ENCODE measurements at regions not wholly inside any gene's neighbourhood (a gene's known extent, or its start where the extent isn't known, plus 50 kb on each side); places are given as distances from the start of the nearest gene placed in this dataset.

DNA sequence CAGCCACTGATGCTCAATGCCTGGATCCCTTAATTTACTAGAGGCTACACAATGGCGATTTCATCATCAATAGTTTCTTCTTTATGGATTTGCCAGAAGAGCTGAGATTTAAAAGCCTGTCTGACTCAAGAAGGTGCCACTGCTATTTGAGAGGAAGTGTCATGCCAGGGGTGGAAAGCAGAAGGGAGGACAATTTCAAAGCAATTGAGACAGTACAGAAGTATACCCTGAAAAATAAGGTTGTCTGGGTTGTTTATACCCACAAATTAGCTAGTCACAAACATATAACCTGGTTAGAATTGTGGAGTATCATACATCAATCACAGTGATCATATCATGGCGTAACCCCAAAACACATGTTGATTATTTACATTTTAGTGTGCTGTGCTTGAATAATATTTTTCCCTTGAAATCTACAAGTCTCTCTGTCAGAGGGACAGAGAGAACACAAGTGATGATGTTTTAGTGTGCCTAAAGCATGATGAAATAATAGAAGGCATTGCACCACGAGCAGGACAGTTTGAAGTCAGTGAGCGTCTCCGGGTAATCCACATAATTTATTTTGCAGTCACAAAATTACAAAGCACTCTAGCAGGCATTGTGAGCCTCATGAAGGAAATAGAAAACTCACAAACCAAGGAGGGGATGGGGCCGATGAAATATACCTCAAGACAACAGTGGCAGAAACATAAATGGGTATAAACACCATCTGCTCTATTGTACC lies 312.2 kb upstream of the SPRED2 start:
- no peak for DNase-seq (ENCODE audit: low read depth)

DNA sequence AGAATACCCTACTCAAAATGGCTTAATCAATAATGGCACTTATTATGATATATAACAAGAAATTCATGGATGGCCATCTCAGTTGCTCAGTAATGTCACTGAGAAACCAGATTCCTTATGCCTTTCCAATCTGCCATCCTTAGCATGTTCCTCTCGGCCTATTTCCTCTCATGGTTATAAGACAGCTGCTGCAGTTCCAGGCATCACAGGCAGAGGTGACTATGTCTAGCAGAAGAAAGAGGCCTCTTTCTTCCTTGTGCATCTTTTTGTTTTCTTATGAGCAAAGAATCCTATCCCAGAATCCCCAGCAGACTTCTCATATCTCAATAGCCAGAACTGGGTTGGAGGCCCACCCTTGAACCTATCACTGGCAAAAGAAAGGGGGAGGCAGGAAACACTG lies 310.6 kb upstream of the SPRED2 start:
- DNase-seq (ENCODE audit: low read depth) = no peak

DNA sequence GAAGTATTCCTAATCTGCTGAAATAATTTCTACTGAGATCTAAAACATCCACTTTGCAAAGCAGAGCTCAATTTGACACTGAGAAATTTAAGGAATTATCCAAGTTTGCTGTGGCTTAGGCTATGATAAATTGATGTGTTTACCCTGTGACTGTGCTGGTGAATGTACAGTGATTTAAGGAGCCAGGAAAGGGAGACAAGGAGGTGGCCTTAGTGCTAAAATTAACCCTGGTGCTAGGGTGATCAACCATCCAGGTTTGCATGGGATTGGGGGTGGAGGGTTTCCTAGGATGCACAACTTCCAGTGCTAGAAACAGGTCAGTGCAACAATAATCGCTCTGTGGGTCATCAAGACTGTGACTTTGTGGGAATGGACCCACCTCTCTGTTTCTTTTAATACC lies 307.5 kb upstream of the SPRED2 start:
- no peak for DNase-seq (ENCODE audit: low read depth)

DNA sequence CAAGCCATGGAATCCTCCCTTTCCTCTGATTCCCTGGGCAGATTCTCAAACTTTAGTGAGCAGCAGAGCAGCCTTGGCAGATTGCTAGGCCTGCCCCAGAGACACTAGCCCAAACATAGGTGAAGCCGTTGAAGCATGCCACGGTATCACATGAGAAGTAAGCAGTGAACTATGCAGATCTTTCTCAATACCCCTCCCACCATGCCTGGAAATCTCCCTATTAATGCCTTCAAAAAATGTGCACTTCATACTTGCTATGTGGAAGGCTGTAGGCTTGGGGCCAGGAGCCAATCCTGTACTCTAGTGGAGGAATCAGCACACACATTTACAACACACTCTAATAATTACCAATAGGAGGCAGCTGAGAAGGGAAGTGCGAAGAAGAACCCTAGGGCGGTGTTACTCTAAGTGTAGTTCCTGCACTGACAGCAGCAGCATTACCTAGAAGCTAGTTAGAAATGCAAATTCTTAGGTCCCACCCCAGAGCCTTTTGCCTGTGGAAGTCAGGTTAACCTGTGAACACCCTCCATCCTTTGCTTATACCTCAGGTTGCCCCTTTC lies 305.1 kb upstream of the SPRED2 start:
- no peak for DNase-seq (ENCODE audit: low read depth)

DNA sequence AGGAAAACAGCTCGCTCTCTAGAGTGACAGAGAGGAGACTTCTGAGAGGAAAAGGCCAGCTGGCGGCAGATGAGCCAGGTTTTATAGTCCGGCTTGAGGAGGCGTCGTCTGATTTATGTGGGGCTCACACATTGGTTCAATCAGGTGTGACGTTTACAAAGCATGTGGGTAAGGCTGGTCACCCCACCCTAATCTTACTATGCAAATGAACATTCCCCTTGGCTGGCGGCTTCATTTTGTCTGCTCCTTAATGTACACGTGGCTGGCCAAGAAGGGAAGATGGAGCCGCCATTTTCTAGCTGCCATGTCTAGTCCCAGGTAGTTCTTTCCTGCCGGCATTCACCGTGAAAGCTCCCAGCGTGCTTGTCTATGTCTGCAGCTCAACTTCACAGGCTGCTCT lies 299.1 kb upstream of the SPRED2 start:
- peak; percentile 3 for DNase-seq (ENCODE audit: low read depth)

DNA sequence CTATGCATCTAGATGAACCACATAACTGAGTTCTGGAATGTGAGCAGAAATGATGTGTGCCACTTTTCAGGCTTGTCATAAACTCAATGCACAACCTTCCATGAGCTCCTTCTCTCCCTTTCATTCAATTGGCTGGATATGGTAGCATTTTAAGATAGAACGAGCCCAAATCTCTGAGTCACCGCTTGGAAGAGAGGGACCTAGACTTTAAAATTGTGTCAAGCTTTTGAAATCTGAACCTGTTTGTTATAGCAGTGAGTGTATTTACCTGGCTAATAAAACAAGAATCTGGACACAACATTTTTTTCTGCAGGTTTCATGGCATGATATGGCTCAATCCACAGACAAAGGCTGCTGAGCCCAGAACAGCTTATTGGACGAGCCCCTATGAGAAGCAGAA lies 297.8 kb upstream of the SPRED2 start:
- no peak for DNase-seq (ENCODE audit: low read depth)

DNA sequence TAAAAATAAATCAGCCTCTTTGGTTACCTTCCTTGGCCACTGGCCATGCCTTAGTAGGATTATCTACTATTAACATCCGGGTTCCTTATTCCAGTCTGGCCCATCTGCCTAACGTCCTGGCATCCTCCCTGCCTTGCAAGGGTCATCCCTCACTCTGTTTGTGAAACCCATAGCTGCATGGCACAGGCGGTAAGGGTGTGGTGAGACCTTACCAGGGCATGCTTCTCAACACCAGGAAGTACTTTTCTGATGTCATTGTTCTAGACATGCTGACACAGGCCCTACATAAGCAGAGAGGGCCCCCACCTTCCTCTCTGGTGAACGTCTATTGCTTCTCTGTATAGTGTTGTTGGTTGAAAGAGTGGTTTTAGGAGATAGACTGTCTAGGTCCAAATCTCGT lies 296.8 kb upstream of the SPRED2 start:
- no peak for DNase-seq (ENCODE audit: low read depth)

DNA sequence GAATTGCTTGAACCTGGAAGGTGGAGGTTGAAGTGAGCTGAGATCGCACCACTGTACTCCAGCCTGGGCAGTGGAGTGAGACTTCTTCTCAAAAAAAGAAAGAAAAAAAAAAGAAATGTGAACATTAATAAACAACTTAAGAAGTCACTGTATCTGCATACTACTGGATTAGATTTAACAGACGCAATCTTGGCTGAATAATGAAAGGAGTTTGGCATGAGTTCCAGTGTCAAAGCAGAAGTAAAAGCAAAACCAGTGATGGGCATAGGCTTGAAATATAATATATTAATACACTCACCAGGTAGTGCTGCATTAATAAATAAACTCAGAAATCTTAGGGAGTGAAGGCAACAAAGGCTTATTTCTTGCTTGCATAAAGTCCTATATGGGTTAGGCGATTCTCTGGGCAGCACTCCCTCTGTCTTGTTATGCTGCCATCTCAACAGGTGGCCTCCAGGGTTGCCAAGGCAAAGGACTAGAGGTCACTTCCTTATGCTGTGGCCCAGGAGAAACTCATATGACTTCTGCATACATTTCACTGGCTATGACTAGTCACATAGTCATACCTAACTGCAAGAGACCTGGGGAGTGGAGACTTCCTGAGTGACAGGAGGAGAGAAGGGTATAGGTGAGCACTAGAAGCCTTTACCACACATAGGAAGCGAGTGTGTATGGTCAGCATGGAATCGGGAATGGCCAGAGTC lies 296.2 kb upstream of the SPRED2 start:
- DNase-seq (ENCODE audit: low read depth) = no peak

DNA sequence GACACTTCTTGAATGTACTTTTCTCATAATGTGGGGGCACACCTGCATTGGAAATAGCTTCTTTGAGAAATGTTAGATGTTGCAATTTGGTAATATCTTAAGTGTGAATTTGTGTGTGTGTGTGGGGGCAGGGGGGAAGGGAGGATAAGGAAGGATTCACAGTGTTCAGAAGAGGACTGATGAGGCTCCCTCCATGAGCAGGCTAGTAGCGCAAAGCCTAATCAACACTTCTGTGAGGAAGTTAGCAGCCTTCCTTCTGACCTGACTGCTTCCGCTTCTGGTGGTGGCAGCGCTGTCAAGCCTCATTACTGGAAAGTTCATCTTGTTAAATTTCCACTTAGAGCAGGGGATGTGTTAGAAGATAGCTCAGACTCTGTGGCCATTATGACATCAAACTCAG lies 295.4 kb upstream of the SPRED2 start:
- no peak for DNase-seq (ENCODE audit: low read depth)

DNA sequence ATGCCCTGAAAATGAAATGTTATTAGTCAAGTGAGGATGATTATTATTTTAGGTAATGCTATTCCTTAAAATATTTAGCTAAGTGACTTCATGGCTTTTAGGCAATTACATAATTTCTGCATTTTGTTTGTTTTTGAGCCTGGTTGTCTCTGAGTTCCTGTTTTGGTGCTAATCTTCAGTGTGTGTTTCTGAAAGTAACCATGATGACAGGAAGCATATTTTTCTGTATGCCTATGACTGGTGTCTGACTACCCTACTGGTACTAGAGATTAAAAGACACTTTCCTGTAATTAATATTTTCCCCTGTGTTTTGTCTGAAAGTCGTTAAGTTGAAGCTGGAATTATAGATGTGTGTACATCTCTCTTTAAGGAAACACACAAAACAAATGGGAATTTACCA lies 295.0 kb upstream of the SPRED2 start:
- no peak for DNase-seq (ENCODE audit: low read depth)

DNA sequence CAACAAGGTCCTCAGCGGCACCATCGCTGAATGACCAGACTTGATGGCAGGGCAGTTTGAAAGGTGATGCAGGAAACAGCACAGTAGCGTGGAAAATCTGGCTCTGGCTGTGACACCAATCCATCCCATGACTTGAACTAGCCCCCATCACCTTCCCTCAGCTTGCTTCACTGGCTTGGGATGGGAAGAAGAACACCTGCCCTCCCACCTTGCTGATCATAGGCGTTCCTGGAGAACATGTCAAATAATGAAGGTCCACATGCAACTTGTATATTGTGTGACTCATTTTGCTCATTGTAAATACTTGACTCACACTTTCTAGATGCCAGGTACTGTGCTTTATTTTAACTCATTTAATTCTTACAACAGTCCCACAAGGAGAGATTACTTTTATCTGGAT lies 292.4 kb upstream of the SPRED2 start:
- no peak for DNase-seq (ENCODE audit: low read depth)

DNA sequence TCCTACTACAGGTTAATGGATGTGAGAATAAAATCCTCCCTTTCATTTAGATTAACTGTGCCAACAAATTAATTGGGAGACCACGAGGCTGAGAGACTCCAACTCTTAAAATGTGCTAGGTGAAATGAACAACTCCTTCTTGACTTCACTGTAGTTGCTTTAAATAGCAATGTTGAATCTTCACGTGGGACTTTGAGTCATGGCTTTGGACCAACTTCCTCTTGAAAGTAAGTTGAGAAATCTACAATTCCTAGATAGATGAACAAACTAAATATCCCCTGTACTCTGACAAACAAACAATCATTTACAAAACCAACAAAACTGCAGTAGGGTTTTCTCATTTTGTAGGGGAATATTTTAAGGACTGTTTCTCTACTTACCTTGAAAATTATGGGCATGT lies 291.9 kb upstream of the SPRED2 start:
- DNase-seq (ENCODE audit: low read depth) = no peak

DNA sequence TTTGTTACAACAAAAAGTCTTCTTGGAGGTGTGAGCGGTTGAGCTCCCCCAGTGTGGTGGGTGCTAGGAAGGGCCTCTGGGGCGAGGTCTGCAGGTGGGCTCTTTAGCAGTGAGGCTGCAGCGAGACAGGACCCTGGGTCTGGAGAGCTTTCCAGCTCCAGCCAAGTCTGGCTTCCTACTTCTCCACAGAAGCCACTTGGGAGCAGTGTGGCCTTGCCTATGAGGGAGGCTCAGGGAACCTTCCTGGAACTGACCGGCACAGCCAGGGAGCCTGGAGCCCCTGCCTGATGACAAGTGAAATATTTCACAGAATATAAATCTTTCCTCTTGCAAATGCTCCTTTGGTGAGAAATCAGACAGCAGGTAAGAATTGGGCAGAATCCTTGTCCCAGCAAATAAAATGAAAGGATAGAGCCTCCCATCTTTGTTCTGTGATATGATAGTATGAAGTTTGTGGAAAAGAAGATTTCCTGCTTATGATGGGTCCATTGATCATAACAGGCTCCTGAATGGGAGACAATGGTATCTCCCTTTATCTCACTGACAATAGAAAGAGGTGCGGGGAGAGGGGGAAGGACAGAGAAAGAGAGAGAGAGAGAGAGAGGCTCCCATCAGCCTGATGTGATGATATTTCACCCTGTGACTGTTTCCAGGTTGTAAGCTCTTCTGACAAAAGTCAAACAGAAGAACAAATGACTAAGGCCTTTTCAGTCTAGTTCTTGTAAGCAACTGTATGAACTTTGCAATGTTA lies 289.8 kb upstream of the SPRED2 start:
- no peak for DNase-seq (ENCODE audit: low read depth)

DNA sequence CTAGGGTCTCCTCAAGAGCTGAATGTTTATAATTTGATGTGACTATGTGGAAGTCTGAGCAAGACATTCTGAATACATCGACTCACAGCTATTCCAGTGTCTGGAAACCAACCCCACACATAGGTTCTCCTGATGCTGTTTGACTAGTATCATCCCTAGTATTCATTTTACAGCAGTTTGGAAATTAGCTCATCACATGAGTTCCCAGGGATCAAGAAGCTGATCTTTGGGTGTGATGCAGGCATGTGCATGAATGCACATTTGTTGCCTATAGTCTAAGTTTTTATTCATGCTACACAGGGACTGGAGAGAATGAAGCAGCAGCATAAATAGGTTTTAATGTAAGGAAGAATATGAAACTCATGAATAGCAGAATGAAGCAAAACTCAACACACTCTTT lies 284.3 kb upstream of the SPRED2 start:
- DNase-seq (ENCODE audit: low read depth) = no peak

DNA sequence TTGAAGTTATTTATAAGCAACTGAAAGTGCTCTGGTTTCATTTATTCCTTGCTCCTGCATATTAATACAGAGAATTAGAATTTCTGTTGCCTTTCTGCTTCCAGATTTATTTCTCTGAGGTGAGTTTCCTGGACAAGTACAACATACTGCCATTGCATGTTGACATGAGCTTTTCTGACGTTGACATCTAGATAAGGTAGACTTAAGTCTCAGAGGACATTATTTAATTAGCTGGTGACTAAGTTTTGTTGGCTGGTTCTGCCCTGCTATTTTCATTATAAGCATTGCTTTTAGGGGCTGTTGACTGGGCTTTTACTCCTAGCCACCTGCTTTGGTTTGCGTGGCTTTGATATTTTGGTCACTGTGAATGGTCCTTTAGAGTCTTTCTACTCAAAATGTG lies 282.9 kb upstream of the SPRED2 start:
- no peak for DNase-seq (ENCODE audit: low read depth)

DNA sequence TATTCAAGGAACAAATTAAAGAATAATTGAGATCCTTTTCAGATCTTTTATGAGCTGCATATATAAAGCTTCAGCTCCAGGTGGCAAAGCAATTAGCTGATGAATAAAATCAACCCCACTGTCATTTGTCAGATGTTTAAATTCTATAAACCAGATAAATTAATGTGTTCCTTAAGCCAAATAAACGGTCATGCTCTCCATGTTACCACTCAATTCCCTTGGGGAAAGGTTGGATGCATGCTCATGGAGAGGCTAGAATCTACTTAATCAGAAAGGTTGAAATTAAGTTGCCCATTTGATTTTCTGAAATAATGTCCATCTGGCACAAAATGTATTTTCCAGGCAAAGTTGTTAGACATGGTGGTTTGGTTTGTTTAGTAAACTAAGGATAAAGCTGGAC lies 282.5 kb upstream of the SPRED2 start:
- DNase-seq (ENCODE audit: low read depth) = no peak

DNA sequence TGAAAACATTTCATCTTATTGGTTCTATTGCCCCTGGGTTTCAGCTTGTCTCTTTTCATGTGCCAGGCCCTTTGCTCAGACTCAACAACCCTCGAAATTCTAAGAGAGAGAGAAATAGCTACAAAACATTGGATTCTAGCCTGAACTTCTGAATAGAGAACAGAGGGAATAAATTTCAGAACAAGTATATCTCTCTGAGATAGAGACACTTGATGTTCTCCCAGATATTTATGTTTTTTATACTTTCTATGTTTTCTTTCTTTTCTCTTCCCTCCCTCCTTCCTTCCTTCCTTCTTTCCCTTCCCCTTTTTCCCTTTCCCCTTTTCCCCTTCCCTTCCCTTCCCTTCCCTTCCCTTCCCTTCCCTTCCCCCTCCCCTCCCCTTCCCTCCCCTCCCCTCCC lies 279.5 kb upstream of the SPRED2 start:
- DNase-seq (ENCODE audit: low read depth) = no peak

DNA sequence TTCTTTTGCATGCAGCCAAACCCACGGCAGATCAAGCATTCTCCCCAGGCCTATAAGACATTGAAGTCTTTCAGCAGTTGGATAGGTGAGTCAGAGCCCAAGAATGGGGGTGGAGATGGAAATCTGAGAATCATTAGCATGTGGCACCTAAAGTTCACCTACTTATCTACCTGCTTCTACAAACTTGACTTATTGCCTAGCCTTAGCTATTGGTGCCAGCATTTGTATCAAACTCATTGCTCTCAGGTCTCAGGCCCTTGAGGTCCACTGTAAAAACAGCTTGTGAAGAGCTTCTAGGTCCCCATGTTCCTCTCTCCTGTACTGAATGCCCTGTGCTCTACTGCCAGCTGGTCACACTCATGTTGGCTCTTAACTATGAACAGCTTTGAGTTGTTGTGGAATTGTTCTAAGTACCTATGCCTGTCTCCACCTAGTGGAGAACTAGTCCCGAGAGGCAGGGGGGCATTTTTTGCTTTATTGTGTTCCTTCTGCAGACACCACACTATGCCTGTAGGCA lies 278.4 kb upstream of the SPRED2 start:
- DNase-seq (ENCODE audit: low read depth) = peak; percentile 7

DNA sequence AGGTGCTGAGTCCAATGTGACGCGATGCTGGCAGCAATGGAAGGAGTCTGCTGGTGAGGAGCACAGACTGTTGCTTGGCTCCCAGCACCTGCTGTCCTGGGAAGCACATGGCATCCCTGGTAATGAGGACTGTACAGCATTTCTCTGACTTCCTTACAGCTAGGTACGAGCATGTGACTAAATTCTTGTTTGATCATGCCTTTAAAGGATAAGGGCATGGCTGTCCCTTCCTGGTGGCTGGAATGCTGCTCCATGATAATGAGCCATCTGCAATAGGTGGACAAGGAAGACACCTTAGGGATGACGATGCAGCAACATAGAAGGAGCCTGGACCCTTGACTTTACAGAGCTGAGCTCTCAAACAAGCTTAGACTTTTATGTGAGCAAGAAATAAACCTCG lies 278.0 kb upstream of the SPRED2 start:
- DNase-seq (ENCODE audit: low read depth) = no peak

DNA sequence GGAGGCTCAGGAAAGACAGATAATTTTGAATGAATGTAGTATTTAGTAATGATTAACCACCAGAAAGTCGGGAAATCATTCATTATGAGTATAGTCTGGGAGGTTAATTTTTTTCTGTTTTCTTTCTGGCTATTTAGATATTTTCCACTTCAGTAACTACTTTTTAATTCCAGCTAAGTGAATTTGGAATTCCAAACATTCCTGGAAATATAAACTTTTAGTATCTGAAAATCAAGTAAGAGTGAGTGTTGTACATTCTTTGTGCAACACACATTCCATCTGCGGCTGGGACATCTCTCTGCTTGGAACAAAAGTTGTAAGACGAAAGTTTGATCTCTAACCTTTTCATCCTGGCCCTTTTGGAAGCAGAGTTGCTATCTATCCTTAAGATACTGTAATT lies 275.7 kb upstream of the SPRED2 start:
- DNase-seq (ENCODE audit: low read depth) = no peak

DNA sequence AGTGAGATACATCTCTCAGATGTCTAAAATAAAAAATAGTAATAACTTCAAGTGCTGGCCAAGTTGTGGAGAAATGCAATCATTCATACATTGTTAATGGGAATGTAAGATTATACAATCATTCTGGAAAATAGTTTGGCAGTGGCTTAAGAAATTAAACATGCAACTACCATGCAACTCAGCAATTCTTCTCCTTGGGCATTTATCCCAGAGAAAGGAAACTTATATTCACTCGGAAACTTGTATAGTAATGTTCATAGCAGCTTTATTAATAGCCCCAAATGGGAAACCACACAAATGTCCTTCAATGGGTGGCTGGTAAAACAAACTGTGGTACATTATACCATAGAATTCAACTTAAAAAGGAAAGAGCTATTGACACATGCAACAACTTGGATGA lies 274.0 kb upstream of the SPRED2 start:
- DNase-seq (ENCODE audit: low read depth) = no peak

DNA sequence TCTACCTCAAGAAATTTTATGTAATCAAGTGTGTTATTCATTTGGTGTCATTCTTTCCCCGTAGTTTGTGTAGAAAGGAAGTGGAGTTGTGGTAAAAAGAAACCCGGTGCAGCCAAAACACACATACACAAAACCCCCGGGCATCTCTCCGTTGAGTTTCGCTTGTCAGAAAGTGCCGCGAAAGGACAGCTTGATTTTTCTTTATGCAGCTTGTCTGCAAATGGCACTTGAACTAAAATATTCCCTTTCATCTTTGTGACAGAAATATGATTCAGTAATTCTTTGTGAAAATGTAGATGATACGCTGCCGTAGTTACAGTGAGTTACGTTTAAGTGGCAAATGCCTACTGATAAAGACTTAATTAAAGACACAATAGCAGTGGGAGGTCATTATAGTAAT lies 268.8 kb upstream of the SPRED2 start:
- no peak for DNase-seq (ENCODE audit: low read depth)
